DND-41 (cell line): ENCODE measurements at regions not wholly inside any gene's neighbourhood (a gene's known extent, or its start where the extent isn't known, plus 50 kb on each side); places are given as distances from the start of the nearest gene placed in this dataset.

Experiments used
- EZH2 ChIP-seq: IDR thresholded peaks from 3 replicates; pipeline ENCODE4 v1.6.1; 2012; ENCODE audit warnings: borderline replicate concordance, low read depth, mild to moderate bottlenecking, moderate library complexity, low read length, inconsistent platforms; ENCODE audit not compliant: severe bottlenecking
- TF ChIP-seq, protein P1 (sequence below): IDR thresholded peaks from 2 replicates; pipeline ENCODE4 v1.5.1; 2012; ENCODE audit warnings: borderline replicate concordance, low read length, moderate library complexity, mild to moderate bottlenecking; ENCODE audit not compliant: poor library complexity, severe bottlenecking; ENCODE audit errors: extremely low read depth

DNA sequence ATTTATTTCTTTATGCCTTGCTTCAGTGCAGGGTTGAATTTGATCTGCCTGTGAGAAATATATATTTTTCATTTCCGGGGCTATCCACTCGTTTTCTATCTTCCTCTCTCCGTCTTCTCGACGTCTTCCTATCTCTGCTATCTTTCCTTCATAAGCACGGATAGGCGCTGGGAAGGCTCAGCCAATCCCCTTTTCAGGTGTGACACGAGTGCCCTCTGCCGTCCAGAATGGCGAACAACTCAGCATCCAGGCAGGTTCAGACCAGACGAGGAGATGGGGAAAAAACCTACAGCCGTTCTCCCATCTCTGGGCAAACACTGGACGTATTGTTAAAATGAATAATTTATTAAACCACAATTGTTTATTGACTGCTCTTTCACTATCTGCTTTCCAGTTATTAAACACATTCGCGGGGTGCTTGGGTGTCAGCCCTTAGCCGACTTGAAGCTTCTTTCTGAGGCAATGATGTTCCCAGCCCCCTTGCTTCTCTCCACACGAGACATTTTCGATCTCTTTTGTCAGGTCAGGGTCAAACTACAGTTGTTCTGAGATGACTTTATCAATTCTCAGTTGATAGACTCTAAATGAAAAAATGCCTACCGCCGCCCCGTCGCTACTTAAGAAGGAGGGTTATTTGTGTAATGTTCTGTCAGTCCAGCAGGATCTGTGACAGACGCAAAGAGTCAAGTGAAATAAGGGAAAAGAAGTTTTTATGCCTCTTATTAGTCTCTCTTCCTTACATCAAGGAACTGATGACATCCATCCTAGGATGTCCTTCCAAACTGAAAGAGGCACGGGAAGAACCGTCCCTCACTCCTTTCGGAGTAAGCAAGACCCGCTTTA, 96.3 kb upstream of the NOCT start:
- TF ChIP-seq, protein P1, sequence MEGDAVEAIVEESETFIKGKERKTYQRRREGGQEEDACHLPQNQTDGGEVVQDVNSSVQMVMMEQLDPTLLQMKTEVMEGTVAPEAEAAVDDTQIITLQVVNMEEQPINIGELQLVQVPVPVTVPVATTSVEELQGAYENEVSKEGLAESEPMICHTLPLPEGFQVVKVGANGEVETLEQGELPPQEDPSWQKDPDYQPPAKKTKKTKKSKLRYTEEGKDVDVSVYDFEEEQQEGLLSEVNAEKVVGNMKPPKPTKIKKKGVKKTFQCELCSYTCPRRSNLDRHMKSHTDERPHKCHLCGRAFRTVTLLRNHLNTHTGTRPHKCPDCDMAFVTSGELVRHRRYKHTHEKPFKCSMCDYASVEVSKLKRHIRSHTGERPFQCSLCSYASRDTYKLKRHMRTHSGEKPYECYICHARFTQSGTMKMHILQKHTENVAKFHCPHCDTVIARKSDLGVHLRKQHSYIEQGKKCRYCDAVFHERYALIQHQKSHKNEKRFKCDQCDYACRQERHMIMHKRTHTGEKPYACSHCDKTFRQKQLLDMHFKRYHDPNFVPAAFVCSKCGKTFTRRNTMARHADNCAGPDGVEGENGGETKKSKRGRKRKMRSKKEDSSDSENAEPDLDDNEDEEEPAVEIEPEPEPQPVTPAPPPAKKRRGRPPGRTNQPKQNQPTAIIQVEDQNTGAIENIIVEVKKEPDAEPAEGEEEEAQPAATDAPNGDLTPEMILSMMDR: peak; percentile 82
- no peak for TF ChIP-seq EZH2
